Endothelial cell of umbilical vein (primary cell): ENCODE measurements at regions not wholly inside any gene's neighbourhood (a gene's known extent, or its start where the extent isn't known, plus 50 kb on each side); places are given as distances from the start of the nearest gene placed in this dataset.

Experiments
- BruUV-seq: library from RNA; stranded (reverse); fragments of 400-500 nt; replicated peaks from 2 replicates; lab custom pipeline; 2021; lab: Mats Ljungman, UMichigan
- CTCF ChIA-PET: fragments of 300-600, 350-600 bp; sonication (Branson Sonifier 250); formaldehyde crosslinking; loops from one replicate; lab custom pipeline; 2021; ENCODE audit warnings: antibody characterized with exemption, inconsistent platforms; lab: Charles Lee
- POLR2A ChIA-PET: fragments of 300-600, 350-600 bp; sonication (Branson Sonifier 250); formaldehyde crosslinking; loops from one replicate; lab custom pipeline; 2021; ENCODE audit warnings: antibody characterized with exemption, inconsistent platforms; lab: Charles Lee
- DNase-seq: peaks from one replicate; pipeline ENCODE4 v3.0.0-alpha.2; 2011; ENCODE audit warnings: low read depth, low spot score
- FAIRE-seq: peaks from 2 replicates; lab custom pipeline; 2011; peaks lifted over from hg19 to GRCh38; lab: Jason Lieb, UNC
- H2AFZ ChIP-seq: 2 replicates; pipeline ENCODE4 v1.6.0; 2012; ENCODE audit warnings: low read depth, low read length, control low read depth, inconsistent platforms
- H3K27ac ChIP-seq: 2 replicates; pipeline ENCODE4 v1.5.1; 2011; ENCODE audit warnings: low read depth, mild to moderate bottlenecking, control low read depth, low read length, moderate library complexity; ENCODE audit not compliant: insufficient read depth
- H3K27me3 ChIP-seq, 2 experiments: 2 replicates each; pipeline versions ENCODE4 v1.6.0 to v1.6.1; 2011; ENCODE audit warnings: low read length in 2 of 2, mixed read lengths in 1 of 2; ENCODE audit not compliant: control insufficient read depth in 2 of 2, insufficient read depth in 2 of 2
- H3K36me3 ChIP-seq, 2 experiments: 2 replicates in 1 of 2; 3 replicates in 1 of 2; pipeline ENCODE4 v1.5.1; 2011; ENCODE audit warnings: low read length in 2 of 2, mild to moderate bottlenecking in 1 of 2, moderate library complexity in 1 of 2; ENCODE audit not compliant: control insufficient read depth in 2 of 2, insufficient read depth in 2 of 2; ENCODE audit errors: extremely low read depth in 1 of 2
- H3K4me1 ChIP-seq: 3 replicates; pipeline ENCODE4 v1.5.1; 2011; ENCODE audit warnings: mild to moderate bottlenecking, low read length; ENCODE audit not compliant: control insufficient read depth, insufficient read depth; ENCODE audit errors: extremely low read depth
- H3K4me2 ChIP-seq: 2 replicates; pipeline ENCODE4 v1.6.1; 2011; ENCODE audit warnings: low read length, control low read depth, mixed read lengths; ENCODE audit not compliant: insufficient read depth
- H3K4me3 ChIP-seq, 3 experiments: fragments of 200-600 bp in 1 of 3; sonication (generic), shearing (Covaris generic) in 1 of 3; replicated peaks in 1 of 3; 2 replicates each; pipeline ENCODE4 v1.5.1; 2011 to 2016; ENCODE audit warnings: control low read depth in 3 of 3, low read length in 3 of 3, mild to moderate bottlenecking in 2 of 3, inconsistent platforms in 1 of 3, low read depth in 1 of 3, moderate library complexity in 1 of 3; ENCODE audit not compliant: insufficient read depth in 1 of 3
- H3K79me2 ChIP-seq: 2 replicates; pipeline ENCODE4 v1.6.0; 2012; ENCODE audit warnings: low read length, inconsistent platforms; ENCODE audit not compliant: control insufficient read depth, insufficient read depth
- H3K9ac ChIP-seq: replicated peaks from 2 replicates; pipeline ENCODE3; 2011; ENCODE audit warnings: low read length, control low read depth; ENCODE audit not compliant: insufficient read depth; ENCODE audit errors: extremely low read depth
- H3K9me1 ChIP-seq: replicated peaks from 3 replicates; pipeline ENCODE4 v1.6.0; 2011; ENCODE audit warnings: mild to moderate bottlenecking, low read length; ENCODE audit not compliant: control insufficient read depth, insufficient read depth; ENCODE audit errors: extremely low read depth
- H3K9me3 ChIP-seq: replicated peaks from 2 replicates; pipeline ENCODE4 v1.5.1; 2012; ENCODE audit warnings: low read length, inconsistent platforms; ENCODE audit not compliant: control insufficient read depth, insufficient read depth
- H4K20me1 ChIP-seq: replicated peaks from 2 replicates; pipeline ENCODE3; 2011; ENCODE audit warnings: mild to moderate bottlenecking, low read length; ENCODE audit not compliant: control insufficient read depth, insufficient read depth; ENCODE audit errors: extremely low read depth
- CTCF ChIP-seq, 2 donors: IDR thresholded peaks; 1 replicate in 1 of 2; 2 replicates in 1 of 2; pipeline ENCODE4 v1.5.1; 2011; ENCODE audit warnings: low read length in 2 of 2, mild to moderate bottlenecking in 2 of 2, moderate library complexity in 2 of 2, control low read depth in 1 of 2, inconsistent platforms in 1 of 2, low read depth in 1 of 2; ENCODE audit not compliant: insufficient read depth in 1 of 2; ENCODE audit errors: extremely low read depth in 1 of 2
- EZH2 ChIP-seq: IDR thresholded peaks from 2 replicates; pipeline ENCODE4 v1.6.1; 2012; ENCODE audit warnings: borderline replicate concordance, low read depth, mild to moderate bottlenecking, moderate library complexity, low read length, inconsistent platforms; ENCODE audit not compliant: severe bottlenecking
- FOS ChIP-seq: IDR thresholded peaks from 2 replicates; pipeline ENCODE4 v1.6.1; 2011; ENCODE audit warnings: mild to moderate bottlenecking, low read length, moderate library complexity, borderline replicate concordance; ENCODE audit not compliant: insufficient read depth
- GATA2 ChIP-seq: IDR thresholded peaks from 2 replicates; pipeline ENCODE4 v1.7.0; 2011; ENCODE audit warnings: low read depth, mild to moderate bottlenecking, moderate library complexity, mixed read lengths, low read length; ENCODE audit not compliant: insufficient read length, insufficient read depth
- JUN ChIP-seq: IDR thresholded peaks from 2 replicates; pipeline ENCODE4 v1.6.1; 2011; ENCODE audit warnings: borderline replicate concordance, low read depth; ENCODE audit not compliant: insufficient read length, insufficient read depth
- MAX ChIP-seq: IDR thresholded peaks from 2 replicates; pipeline ENCODE4 v1.6.1; 2011; ENCODE audit not compliant: insufficient read depth, insufficient read length
- MYC ChIP-seq: IDR thresholded peaks from one replicate; pipeline ENCODE4 v1.6.1; 2011; ENCODE audit warnings: mild to moderate bottlenecking, low read depth, low read length
- POLR2A ChIP-seq: IDR thresholded peaks from 2 replicates; pipeline ENCODE4 v1.6.1; 2012; ENCODE audit warnings: low read depth, mild to moderate bottlenecking, control low read depth, low read length
- dilution Hi-C: fragments of 300-500 bp; cut with MboI; formaldehyde crosslinking; loops from one replicate; pipeline ENCODE4 v1.15.0; 2019; ENCODE audit warnings: low sequenced_read_pairs; ENCODE audit not compliant: extremely low pct_ligation_motif_present
- intact Hi-C: fragments of 100-400 bp; cut with micrococcal nuclease; formaldehyde crosslinking; loops from one replicate; pipeline ENCODE4 v1.10.0; 2022

GRCh38 chr9:102479191-102479590 lies 515.9 kb upstream of the CYLC2 start:
- TF ChIP-seq JUN (no peak), CTCF (IDR thresholded peaks at IDR 0.05; ENCODE audit: extremely low read depth in 1 of 2, insufficient read depth in 1 of 2, low read depth in 1 of 2, low read length in 2 of 2) (no peak), MYC (no peak), MAX (no peak), POLR2A (no peak), GATA2 (no peak), FOS (no peak), EZH2 (no peak)
- Histone ChIP-seq H4K20me1 (no peaks in the 10 kb centered on the region), H3K27me3 (no peaks in the 10 kb centered on the region), H3K9ac (no peak overlapping the region), H3K4me1 (no peaks in the 10 kb centered on the region), H3K4me3 (no peak overlapping the region), H3K4me2 (no peak overlapping the region), H3K9me1 (no peaks in the 10 kb centered on the region), H3K79me2 (no peaks in the 10 kb centered on the region), H2AFZ (no peak overlapping the region), H3K9me3 (peaks cover 5% of the 10 kb centered on the region), H3K36me3 (no peaks in the 10 kb centered on the region), H3K27ac (no peak overlapping the region)
- ChIA-PET POLR2A (no interaction called here), CTCF (no interaction called here)
- FAIRE-seq (no peak), DNase-seq (no peak)
- intact Hi-C loops (no loop called here), dilution Hi-C loops (no loop called here)
- no TSS peak for BruUV-seq
